Subcutaneous abdominal adipose tissue (tissue), 5 donors: ENCODE measurements at regions not wholly inside any gene's neighbourhood (a gene's known extent, or its start where the extent isn't known, plus 50 kb on each side); places are given as distances from the start of the nearest gene placed in this dataset.
A peak's percentile ranks its signal among the peaks of the same experiment; 100 is the strongest.

Experiments
- H3K27ac ChIP-seq: one replicate; pipeline ENCODE4 v1.7.0; 2013; ENCODE audit warnings: low read depth, mild to moderate bottlenecking, inconsistent platforms, low read length, moderate library complexity
- H3K27me3 ChIP-seq, 5 donors: one replicate each; pipeline ENCODE4 v1.7.0; 2013; ENCODE audit warnings: low read length in 5 of 5, inconsistent platforms in 1 of 5; ENCODE audit not compliant: control insufficient read depth in 5 of 5, insufficient read depth in 4 of 5
- H3K36me3 ChIP-seq, 5 donors: one replicate each; pipeline ENCODE4 v1.7.0; 2013; ENCODE audit warnings: low read length in 5 of 5; ENCODE audit not compliant: control insufficient read depth in 5 of 5, insufficient read depth in 5 of 5
- H3K4me1 ChIP-seq, 5 donors: one replicate each; pipeline ENCODE4 v1.7.0; 2013; ENCODE audit warnings: low read length in 5 of 5, mild to moderate bottlenecking in 3 of 5, moderate library complexity in 1 of 5; ENCODE audit not compliant: control insufficient read depth in 5 of 5, insufficient read depth in 5 of 5
- H3K4me3 ChIP-seq, 5 donors: one replicate each; pipeline ENCODE4 v1.7.0; 2013; ENCODE audit warnings: low read length in 5 of 5, low read depth in 1 of 5
- H3K9ac ChIP-seq, 5 donors: one replicate each; pipeline ENCODE4 v1.7.0; 2013; ENCODE audit warnings: low read length in 5 of 5, mild to moderate bottlenecking in 4 of 5, moderate library complexity in 3 of 5
- H3K9me3 ChIP-seq, 5 donors: one replicate each; pipeline ENCODE4 v1.7.0; 2013; ENCODE audit warnings: low read length in 5 of 5; ENCODE audit not compliant: control insufficient read depth in 5 of 5
- donor health status: healthy.
- donor health status: healthy.
- donor health status: healthy.
- donor health status: healthy.
- donor health status: healthy.

- H3K27ac ChIP-seq = no peak overlapping the region
- peaks cover 2 to 46% (median 30%) of the 10 kb centered on the region in 5 donors for H3K4me1 ChIP-seq
- no peaks in the 10 kb centered on the region for H3K36me3 ChIP-seq
- no peaks in the 10 kb centered on the region for H3K9me3 ChIP-seq
- peaks cover 7 to 38% (median 20%) of the 10 kb centered on the region in 5 donors for H3K27me3 ChIP-seq
- H3K4me3 ChIP-seq = no peak overlapping the region
- H3K9ac ChIP-seq = no peak overlapping the region
These were observed 182.0 kb upstream of the PPP1R26 start for GRCh38 chr9:135297456-135298075.

- no peaks in the 10 kb centered on the region for H3K9me3 ChIP-seq
- H3K36me3 ChIP-seq = no peaks in the 10 kb centered on the region
- no peak overlapping the region for H3K9ac ChIP-seq
- H3K27me3 ChIP-seq = peaks cover 7 to 41% (median 20%) of the 10 kb centered on the region in 5 donors
- peaks cover 2 to 46% (median 33%) of the 10 kb centered on the region in 5 donors for H3K4me1 ChIP-seq
- H3K4me3 ChIP-seq = peak overlapping the region in 1 of 5 donors; percentile 19
- no peak overlapping the region for H3K27ac ChIP-seq
These were observed 180.4 kb upstream of the PPP1R26 start for GRCh38 chr9:135299239-135299590.

GRCh38 chr9:135299651-135300345 lies 179.8 kb upstream of the PPP1R26 start:
- Histone ChIP-seq H3K27me3 (peaks cover 7 to 41% (median 20%) of the 10 kb centered on the region in 5 donors), H3K9ac (no peak overlapping the region), H3K4me1 (peaks cover 2 to 46% (median 33%) of the 10 kb centered on the region in 5 donors), H3K9me3 (no peaks in the 10 kb centered on the region), H3K4me3 (no peak overlapping the region), H3K27ac (no peak overlapping the region), H3K36me3 (no peaks in the 10 kb centered on the region)

GRCh38 chr9:135300346-135301141 lies 179.0 kb upstream of the PPP1R26 start:
- peaks cover 7 to 41% (median 20%) of the 10 kb centered on the region in 5 donors for H3K27me3 ChIP-seq
- no peak overlapping the region for H3K9ac ChIP-seq
- no peaks in the 10 kb centered on the region for H3K9me3 ChIP-seq
- H3K4me3 ChIP-seq = no peak overlapping the region
- H3K4me1 ChIP-seq = peaks cover 2 to 43% (median 33%) of the 10 kb centered on the region in 5 donors
- H3K36me3 ChIP-seq = no peaks in the 10 kb centered on the region
- H3K27ac ChIP-seq = no peak overlapping the region

- H3K27me3 ChIP-seq = peaks cover 7 to 42% (median 19%) of the 10 kb centered on the region in 5 donors
- H3K9ac ChIP-seq = no peak overlapping the region
- H3K4me3 ChIP-seq = no peak overlapping the region
- H3K27ac ChIP-seq = no peak overlapping the region
- no peaks in the 10 kb centered on the region for H3K36me3 ChIP-seq
- peaks cover 2 to 43% (median 33%) of the 10 kb centered on the region in 5 donors for H3K4me1 ChIP-seq
- H3K9me3 ChIP-seq = no peaks in the 10 kb centered on the region
These were observed 178.0 kb upstream of the PPP1R26 start for GRCh38 chr9:135301271-135302263.

GRCh38 chr9:135302329-135303279 lies 177.0 kb upstream of the PPP1R26 start:
- Histone ChIP-seq H3K9ac (no peak overlapping the region), H3K27me3 (peaks cover 7 to 46% (median 17%) of the 10 kb centered on the region in 5 donors), H3K36me3 (no peaks in the 10 kb centered on the region), H3K27ac (no peak overlapping the region), H3K9me3 (no peaks in the 10 kb centered on the region), H3K4me3 (peak overlapping the region in 2 of 5 donors; percentile 30 to 37), H3K4me1 (peaks cover 5 to 40% (median 25%) of the 10 kb centered on the region in 5 donors)

GRCh38 chr9:135303280-135303647 lies 176.3 kb upstream of the PPP1R26 start:
- no peaks in the 10 kb centered on the region for H3K9me3 ChIP-seq
- no peak overlapping the region for H3K9ac ChIP-seq
- no peak overlapping the region for H3K27ac ChIP-seq
- H3K27me3 ChIP-seq = peaks cover 7 to 43% (median 17%) of the 10 kb centered on the region in 5 donors
- H3K4me3 ChIP-seq = peak overlapping the region in 2 of 5 donors; percentile 30 to 37
- peaks cover 5 to 34% (median 23%) of the 10 kb centered on the region in 5 donors for H3K4me1 ChIP-seq
- H3K36me3 ChIP-seq = no peaks in the 10 kb centered on the region

- Histone ChIP-seq H3K27ac (no peak overlapping the region), H3K27me3 (peaks cover 7 to 41% (median 22%) of the 10 kb centered on the region in 5 donors), H3K36me3 (no peaks in the 10 kb centered on the region), H3K4me3 (no peak overlapping the region), H3K9ac (no peak overlapping the region), H3K9me3 (no peaks in the 10 kb centered on the region), H3K4me1 (peaks cover 5 to 31% (median 21%) of the 10 kb centered on the region in 5 donors)
These were observed 175.6 kb upstream of the PPP1R26 start for GRCh38 chr9:135303865-135304499.
